Heart left ventricle (tissue), 16 donors: ENCODE measurements at regions not wholly inside any gene's neighbourhood (a gene's known extent, or its start where the extent isn't known, plus 50 kb on each side); places are given as distances from the start of the nearest gene placed in this dataset.

Experiments
- ATAC-seq, 4 donors: fragments of 200-7000 bp; cut with Tn5 transposase; one replicate each; pipeline ENCODE4 v1.9.1; 2020 to 2022; ENCODE audit warnings: moderate library complexity in 4 of 4, mild to moderate bottlenecking in 3 of 4, moderate number of reproducible peaks in 1 of 4
- DNase-seq, 5 donors: peaks; one replicate each; pipeline ENCODE4 v3.0.0-alpha.2; 2020
- H3K27ac ChIP-seq, 12 donors: fragments of 200-600 bp; sonication (generic) in 4 of 12; one replicate each; pipeline versions ENCODE4 v1.5.0 to v1.8.0; 2016 to 2022; ENCODE audit warnings: mild to moderate bottlenecking in 2 of 12
- H3K27me3 ChIP-seq, 9 donors: fragments of 200-600 bp; sonication (generic) in 2 of 9; one replicate each; pipeline versions ENCODE4 v1.5.1 to v1.8.0; 2016 to 2022; ENCODE audit warnings: mild to moderate bottlenecking in 3 of 9
- H3K36me3 ChIP-seq, 9 donors: fragments of 200-600 bp; sonication (generic) in 2 of 9; one replicate each; pipeline versions ENCODE4 v1.5.0 to v1.8.0; 2018 to 2022; ENCODE audit warnings: mild to moderate bottlenecking in 2 of 9
- H3K4me1 ChIP-seq, 12 donors: fragments of 200-600 bp; sonication (generic) in 4 of 12; one replicate each; pipeline versions ENCODE4 v1.5.0 to v1.8.0; 2016 to 2022; ENCODE audit warnings: mild to moderate bottlenecking in 3 of 12
- H3K4me3 ChIP-seq, 12 donors: fragments of 200-600 bp; sonication (generic) in 4 of 12; one replicate each; pipeline versions ENCODE4 v1.5.0 to v1.8.0; 2017 to 2022; ENCODE audit warnings: mild to moderate bottlenecking in 9 of 12, moderate library complexity in 4 of 12
- H3K9me3 ChIP-seq, 12 donors: fragments of 200-600 bp; sonication (generic) in 4 of 12; one replicate each; pipeline versions ENCODE4 v1.5.0 to v1.8.0; 2016 to 2022; ENCODE audit warnings: mild to moderate bottlenecking in 1 of 12
- CTCF ChIP-seq, 12 donors: fragments of 200-600 bp; sonication (generic) in 4 of 12; IDR thresholded peaks; one replicate each; pipeline versions ENCODE4 v1.5.0 to v1.8.0; 2018 to 2022; ENCODE audit warnings: antibody characterized with exemption in 12 of 12, mild to moderate bottlenecking in 5 of 12
- POLR2A ChIP-seq, 2 donors: fragments of 450-650 bp; IDR thresholded peaks; one replicate each; pipeline ENCODE4 v1.6.1; 2017; ENCODE audit warnings: antibody characterized with exemption in 2 of 2, mild to moderate bottlenecking in 2 of 2, moderate library complexity in 2 of 2
- WGBS, 4 donors: extraction: QIAGEN DNeasy Blood & Tissue Kit in 2 of 4; methylation state at CpG; one replicate each; pipeline versions ENCODE4 v1.1.5 to v1.1.7; 2013 to 2018; 5-methylcytosine and 5-hydroxymethylcytosine counted together
- intact Hi-C, 10 donors: fragments of 100-400 bp; cut with DNase I; formaldehyde crosslinking; loops; one replicate each; pipeline versions ENCODE4 v1.11.1 to v1.14.2; 2022
- donor health status: ischemic (EF 13 %, LVEDD 7.1; RV severe dilation, severe dysfunction).
- donor health status: healthy with polysubstance abuse.
- donor health status: DM: no; HTN: yes; CAD: no.
- donor health status: DM: no; HTN: no; CAD: no.
- donor health status: ischemic (EF 25% LVEDD 6.9; RV normal size, moderate dysfunction).
- donor health status: ischemic (EF 25% LVEDD 5.7; RV mildly dilated, moderate dysfunction).
- donor health status: healthy.
- donor health status: DM: yes; HTN: yes; CAD: no.
- donor health status: ischemic (EF 35%, LVEDD 5.7; RV mildly dilated, moderate dysfunction).
- donor health status: nonischemic (EF 11% LVEDD 7.7; RV severe dilation, severe dysfunction).
- donor health status: DM: yes; HTN: yes; CAD: no.
- donor health status: PGD.
- donor health status: ischemic (EF 29% LVEDD 5.4; RV normal size, mild dysfunction).
- donor health status: nonischemic (EF 23%, LVEDD 6.1; RV moderate dilation, normal function).

- TF ChIP-seq CTCF (IDR thresholded peaks at IDR 0.05) (no peak), POLR2A (IDR thresholded peaks at IDR 0.05) (no peak)
- peaks cover 0 to 16% (median 2%) of the 10 kb centered on the region in 12 donors for H3K4me1 ChIP-seq
- H3K36me3 ChIP-seq: no peaks in the 10 kb centered on the region
- ATAC-seq (peak in 1 of 4 donors; percentile 23), DNase-seq (no peak)
- peak overlapping the region in 8 of 12 donors; percentile 11 to 66 (median 51) for H3K27ac ChIP-seq
- WGBS, 4 donors: 60 to 71% (median 65%) methylated on average over 1 of the region's 1 CpG
- no peaks in the 10 kb centered on the region for H3K27me3 ChIP-seq
- no peak overlapping the region for H3K4me3 ChIP-seq
- H3K9me3 ChIP-seq: peaks cover 0 to 28% (median 11%) of the 10 kb centered on the region in 12 donors
- intact Hi-C loops: loop anchor here in 2 of 10 donors (10.0 kb wide), 1 partner anchor 146 kb away; no protein-coding TSS in a partner anchor
Observed at GRCh38 chr6:19181211-19181610, 656.0 kb upstream of the ID4 start.

GRCh38 chr6:19193624-19194023 is 643.5 kb upstream of the ID4 start:
- DNase-seq: no peak
- Histone ChIP-seq H3K9me3 (peaks cover 0 to 20% (median 0%) of the 10 kb centered on the region in 12 donors), H3K27me3 (no peaks in the 10 kb centered on the region), H3K36me3 (no peaks in the 10 kb centered on the region), H3K27ac (no peak overlapping the region), H3K4me1 (no peaks in the 10 kb centered on the region), H3K4me3 (no peak overlapping the region)
- no peak for TF ChIP-seq POLR2A (IDR thresholded peaks at IDR 0.05)
- TF ChIP-seq CTCF (IDR thresholded peaks at IDR 0.05): no peak
- intact Hi-C loops: no loop called here
- ATAC-seq: no peak
- WGBS, 4 donors: 35 to 48% (median 40%) methylated on average over 2 of the region's 2 CpGs

GRCh38 chr6:19204445-19204844 is 632.7 kb upstream of the ID4 start:
- DNase-seq (no peak), ATAC-seq (no peak)
- H3K9me3 ChIP-seq: peaks cover 0 to 17% (median 0%) of the 10 kb centered on the region in 12 donors
- H3K4me1 ChIP-seq: no peaks in the 10 kb centered on the region
- TF ChIP-seq CTCF (IDR thresholded peaks at IDR 0.05) (no peak), POLR2A (IDR thresholded peaks at IDR 0.05) (no peak)
- H3K36me3 ChIP-seq: no peaks in the 10 kb centered on the region
- no peak overlapping the region for H3K4me3 ChIP-seq
- intact Hi-C loops: loop anchor here in 3 of 10 donors (10.0 kb wide), 1 partner anchor 180 kb away; no protein-coding TSS in a partner anchor
- H3K27me3 ChIP-seq: no peaks in the 10 kb centered on the region
- no peak overlapping the region for H3K27ac ChIP-seq

- no peak for ATAC-seq
- Histone ChIP-seq H3K27ac (no peak overlapping the region), H3K9me3 (peaks cover 0 to 16% (median 0%) of the 10 kb centered on the region in 12 donors), H3K36me3 (no peaks in the 10 kb centered on the region), H3K4me3 (no peak overlapping the region), H3K27me3 (no peaks in the 10 kb centered on the region), H3K4me1 (no peaks in the 10 kb centered on the region)
- DNase-seq: peak in 1 of 5 donors; percentile 49
- intact Hi-C loops: loop anchor here in 3 of 10 donors (10.0 kb wide), 1 partner anchor 180 kb away; no protein-coding TSS in a partner anchor
- TF ChIP-seq CTCF (IDR thresholded peaks at IDR 0.05): no peak
- TF ChIP-seq POLR2A (IDR thresholded peaks at IDR 0.05): no peak
- WGBS, 4 donors: 70 to 80% (median 78%) methylated on average over 2 to 5 of the region's 5 CpGs
Observed at GRCh38 chr6:19205076-19205475, 632.1 kb upstream of the ID4 start.
